AG09319 (cell line): ENCODE measurements at regions not wholly inside any gene's neighbourhood (a gene's known extent, or its start where the extent isn't known, plus 50 kb on each side); places are given as distances from the start of the nearest gene placed in this dataset.

Experiments
- DNase-seq: peaks from one replicate; pipeline ENCODE4 v3.0.0-alpha.2; 2010; ENCODE audit warnings: low read depth; ENCODE audit errors: extremely low read depth
- CTCF ChIP-seq: IDR thresholded peaks from 2 replicates; pipeline ENCODE4 v1.5.1; 2011; ENCODE audit warnings: low read depth, mild to moderate bottlenecking, inconsistent platforms, low read length, moderate library complexity

- DNase-seq: no peak
- TF ChIP-seq CTCF: no peak
Observed at GRCh38 chr5:124056326-124056990, 544.5 kb downstream of the CSNK1G3 start.

- no peak for TF ChIP-seq CTCF
- DNase-seq: no peak
Observed at GRCh38 chr5:124055751-124056150, 543.8 kb downstream of the CSNK1G3 start.

- TF ChIP-seq CTCF: no peak
- no peak for DNase-seq
Observed at GRCh38 chr5:124054564-124054963, 542.6 kb downstream of the CSNK1G3 start.

GRCh38 chr5:124053340-124053739, 541.4 kb downstream of the CSNK1G3 start:
- TF ChIP-seq CTCF: no peak
- DNase-seq: no peak

GRCh38 chr5:124052201-124052600, 540.2 kb downstream of the CSNK1G3 start:
- DNase-seq: no peak

GRCh38 chr5:124050120-124050770, 538.3 kb downstream of the CSNK1G3 start:
- no peak for TF ChIP-seq CTCF
- no peak for DNase-seq

More at GRCh38 chr5:124052201-124052600, 540.2 kb downstream of the CSNK1G3 start:
- TF ChIP-seq CTCF: no peak

GRCh38 chr5:124045412-124045811, 533.4 kb downstream of the CSNK1G3 start:
- DNase-seq: no peak
- TF ChIP-seq CTCF: no peak
